ENCODE measurements at regions not wholly inside any gene's neighbourhood (a gene's known extent, or its start where the extent isn't known, plus 50 kb on each side); places are given as distances from the start of the nearest gene placed in this dataset.

- no peaks in the 10 kb centered on the region for H3K27me3 ChIP-seq (ENCODE audit: insufficient read depth, low read depth, low read length)
- H3K4me2 ChIP-seq (ENCODE audit: low read length): no peak overlapping the region
- no peak for TF ChIP-seq MXI1 (conservative IDR thresholded peaks at IDR 0.05; ENCODE audit: poor library complexity, severe bottlenecking)
- TF ChIP-seq TAF1 (IDR thresholded peaks at IDR 0.05; ENCODE audit: low read depth): no peak
- TF ChIP-seq EZH2 (IDR thresholded peaks at IDR 0.05; ENCODE audit: borderline replicate concordance, insufficient read depth, low read length, poor library complexity, severe bottlenecking): no peak
- TF ChIP-seq SMC3 (conservative IDR thresholded peaks at IDR 0.05; ENCODE audit: poor library complexity): no peak
- no peak for TF ChIP-seq REST (IDR thresholded peaks at IDR 0.05; ENCODE audit: borderline replicate concordance)
- TF ChIP-seq, protein P1, sequence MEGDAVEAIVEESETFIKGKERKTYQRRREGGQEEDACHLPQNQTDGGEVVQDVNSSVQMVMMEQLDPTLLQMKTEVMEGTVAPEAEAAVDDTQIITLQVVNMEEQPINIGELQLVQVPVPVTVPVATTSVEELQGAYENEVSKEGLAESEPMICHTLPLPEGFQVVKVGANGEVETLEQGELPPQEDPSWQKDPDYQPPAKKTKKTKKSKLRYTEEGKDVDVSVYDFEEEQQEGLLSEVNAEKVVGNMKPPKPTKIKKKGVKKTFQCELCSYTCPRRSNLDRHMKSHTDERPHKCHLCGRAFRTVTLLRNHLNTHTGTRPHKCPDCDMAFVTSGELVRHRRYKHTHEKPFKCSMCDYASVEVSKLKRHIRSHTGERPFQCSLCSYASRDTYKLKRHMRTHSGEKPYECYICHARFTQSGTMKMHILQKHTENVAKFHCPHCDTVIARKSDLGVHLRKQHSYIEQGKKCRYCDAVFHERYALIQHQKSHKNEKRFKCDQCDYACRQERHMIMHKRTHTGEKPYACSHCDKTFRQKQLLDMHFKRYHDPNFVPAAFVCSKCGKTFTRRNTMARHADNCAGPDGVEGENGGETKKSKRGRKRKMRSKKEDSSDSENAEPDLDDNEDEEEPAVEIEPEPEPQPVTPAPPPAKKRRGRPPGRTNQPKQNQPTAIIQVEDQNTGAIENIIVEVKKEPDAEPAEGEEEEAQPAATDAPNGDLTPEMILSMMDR (IDR thresholded peaks at IDR 0.05; ENCODE audit: poor library complexity, severe bottlenecking): no peak
- no peak for TF ChIP-seq RAD21 (conservative IDR thresholded peaks at IDR 0.05)
- no peak for TF ChIP-seq EP300 (conservative IDR thresholded peaks at IDR 0.05; ENCODE audit: poor library complexity, severe bottlenecking)
- no peak for TF ChIP-seq POLR2AphosphoS5 (IDR thresholded peaks at IDR 0.05)
These were observed 117.0 kb upstream of the RFLNA start for GRCh38 chr12:124177951-124178316.

DNA sequence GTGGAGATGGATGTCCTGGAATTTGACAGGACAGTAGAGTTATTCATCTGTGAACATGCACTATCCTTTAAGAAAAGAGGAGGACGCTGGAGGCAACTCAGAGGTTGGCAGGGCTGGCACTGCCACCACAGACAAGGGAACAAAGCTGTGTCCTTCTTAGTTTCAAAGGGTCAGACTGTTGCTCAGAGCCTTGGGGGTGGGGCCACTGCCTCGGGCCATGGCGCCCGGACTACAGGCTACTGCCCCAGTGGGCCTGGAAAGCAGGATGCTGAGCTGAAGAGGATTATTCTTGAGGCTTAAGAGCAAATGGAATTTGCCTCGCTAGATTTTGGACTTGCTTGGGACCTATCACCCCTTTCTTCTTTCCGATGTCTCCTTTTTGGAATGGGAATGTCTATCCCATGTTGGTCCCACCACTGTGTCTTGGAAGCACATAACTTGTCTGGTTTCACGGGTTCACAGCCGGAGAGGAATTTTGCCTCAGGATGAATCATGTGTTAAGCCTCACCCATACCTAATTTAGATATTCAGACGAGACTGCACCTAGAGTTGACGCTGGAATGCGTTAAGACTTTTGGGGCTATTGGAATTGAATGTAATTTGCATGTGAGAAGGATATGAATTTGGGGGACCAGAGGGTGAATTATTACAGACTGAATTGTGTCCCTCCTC, 114.8 kb upstream of the RFLNA start:
- H3K79me2 ChIP-seq (replicated peaks; ENCODE audit: insufficient read depth, low read length): no peaks in the 10 kb centered on the region
- TF ChIP-seq TAF1 (IDR thresholded peaks at IDR 0.05; ENCODE audit: low read depth): no peak
- no peak for TF ChIP-seq EP300 (conservative IDR thresholded peaks at IDR 0.05; ENCODE audit: poor library complexity, severe bottlenecking)
- no peak overlapping the region for H2AFZ ChIP-seq (ENCODE audit: low read depth, low read length)
- no peak overlapping the region for H3K27ac ChIP-seq (ENCODE audit: low read length)
- no peaks in the 10 kb centered on the region for H4K20me1 ChIP-seq (ENCODE audit: insufficient read depth)
- H3K9me3 ChIP-seq (ENCODE audit: low read length): no peaks in the 10 kb centered on the region
- no peaks in the 10 kb centered on the region for H3K36me3 ChIP-seq (ENCODE audit: insufficient read depth, low read length)
- no peaks in the 10 kb centered on the region for H3K27me3 ChIP-seq (ENCODE audit: insufficient read depth, low read depth, low read length)
- no peaks in the 10 kb centered on the region for H3F3A ChIP-seq (ENCODE audit: insufficient read depth, low read length, poor library complexity, severe bottlenecking)
- no peaks in the 10 kb centered on the region for H3K9me2 ChIP-seq (ENCODE audit: insufficient read depth, low read length)
- no peak overlapping the region for H3K4me2 ChIP-seq (ENCODE audit: low read length)
- no peak overlapping the region for H3K4me3 ChIP-seq (ENCODE audit: low read length)
- no peak overlapping the region for H3K9ac ChIP-seq (ENCODE audit: low read length)

More at GRCh38 chr12:124177951-124178316, 117.0 kb upstream of the RFLNA start:
- H3F3A ChIP-seq (ENCODE audit: insufficient read depth, low read length, poor library complexity, severe bottlenecking): no peaks in the 10 kb centered on the region
- no peaks in the 10 kb centered on the region for H3K9me3 ChIP-seq (ENCODE audit: low read length)
- no peaks in the 10 kb centered on the region for H4K20me1 ChIP-seq (ENCODE audit: insufficient read depth)
- H3K4me3 ChIP-seq (ENCODE audit: low read length): no peak overlapping the region
- no peak overlapping the region for H3K27ac ChIP-seq (ENCODE audit: low read length)
- no peak overlapping the region for H2AFZ ChIP-seq (ENCODE audit: low read depth, low read length)
- H3K79me2 ChIP-seq (replicated peaks; ENCODE audit: insufficient read depth, low read length): no peaks in the 10 kb centered on the region
- no peak overlapping the region for H3K9ac ChIP-seq (ENCODE audit: low read length)
- no peaks in the 10 kb centered on the region for H3K9me2 ChIP-seq (ENCODE audit: insufficient read depth, low read length)
- no peaks in the 10 kb centered on the region for H3K36me3 ChIP-seq (ENCODE audit: insufficient read depth, low read length)

Measured in neural cell (in vitro differentiated cells).